EH (cell line): ENCODE measurements at regions not wholly inside any gene's neighbourhood (a gene's known extent, or its start where the extent isn't known, plus 50 kb on each side); places are given as distances from the start of the nearest gene placed in this dataset.

Experiments
- DNase-seq: peaks from one replicate; pipeline ENCODE4 v3.0.0-alpha.2; 2015; ENCODE audit warnings: low read depth

DNA sequence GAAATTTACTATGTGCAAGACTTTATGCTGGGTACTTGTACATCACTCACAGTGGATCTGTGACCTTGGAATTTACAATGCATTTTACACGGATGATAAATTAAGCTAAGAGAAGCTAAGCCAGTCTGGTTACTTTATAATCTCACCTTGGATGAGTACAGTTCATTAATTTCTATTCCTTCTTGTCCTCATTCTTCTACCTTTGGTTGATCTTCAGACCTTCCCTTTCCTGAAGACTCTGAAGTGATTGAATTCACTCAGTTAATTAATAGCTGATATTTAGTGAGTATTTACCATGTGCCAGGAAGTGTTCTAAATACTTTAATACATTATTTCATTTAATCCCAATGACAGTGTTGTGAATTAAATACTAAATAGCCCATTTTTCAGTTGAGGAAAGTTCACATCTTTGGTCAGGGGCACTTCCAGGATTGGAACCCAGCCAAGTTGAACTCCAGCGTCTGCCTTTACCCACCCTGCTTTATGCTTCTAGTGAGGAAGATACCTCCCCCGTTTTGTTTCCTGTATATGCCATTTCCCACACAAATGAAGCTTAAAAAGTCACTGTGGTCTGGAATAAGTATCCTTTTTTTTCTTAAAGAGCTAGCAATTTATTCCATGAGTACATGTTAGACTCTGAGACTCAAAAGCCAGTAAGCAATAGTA is 146.6 kb downstream of the TLR5 start:
- DNase-seq = no peak

DNA sequence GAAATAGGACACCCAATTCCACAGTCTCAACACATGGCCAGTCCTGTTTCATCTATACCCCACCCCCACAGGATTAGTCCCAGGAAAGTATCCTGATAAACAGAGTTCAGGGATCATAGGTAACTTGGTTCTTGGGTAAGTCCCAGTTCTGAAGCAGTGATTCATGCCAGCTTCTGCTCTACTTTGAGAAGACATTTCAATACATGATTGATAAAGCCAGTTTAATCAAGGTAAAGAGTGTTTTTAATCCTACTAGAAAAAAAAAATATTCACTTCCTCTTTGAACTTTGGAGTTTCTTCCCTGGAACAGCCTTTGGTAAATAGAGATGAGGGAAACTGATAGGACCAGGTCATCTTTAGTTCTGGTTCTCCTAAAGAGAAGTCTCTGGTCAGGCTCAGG is 142.4 kb downstream of the TLR5 start:
- no peak for DNase-seq

DNA sequence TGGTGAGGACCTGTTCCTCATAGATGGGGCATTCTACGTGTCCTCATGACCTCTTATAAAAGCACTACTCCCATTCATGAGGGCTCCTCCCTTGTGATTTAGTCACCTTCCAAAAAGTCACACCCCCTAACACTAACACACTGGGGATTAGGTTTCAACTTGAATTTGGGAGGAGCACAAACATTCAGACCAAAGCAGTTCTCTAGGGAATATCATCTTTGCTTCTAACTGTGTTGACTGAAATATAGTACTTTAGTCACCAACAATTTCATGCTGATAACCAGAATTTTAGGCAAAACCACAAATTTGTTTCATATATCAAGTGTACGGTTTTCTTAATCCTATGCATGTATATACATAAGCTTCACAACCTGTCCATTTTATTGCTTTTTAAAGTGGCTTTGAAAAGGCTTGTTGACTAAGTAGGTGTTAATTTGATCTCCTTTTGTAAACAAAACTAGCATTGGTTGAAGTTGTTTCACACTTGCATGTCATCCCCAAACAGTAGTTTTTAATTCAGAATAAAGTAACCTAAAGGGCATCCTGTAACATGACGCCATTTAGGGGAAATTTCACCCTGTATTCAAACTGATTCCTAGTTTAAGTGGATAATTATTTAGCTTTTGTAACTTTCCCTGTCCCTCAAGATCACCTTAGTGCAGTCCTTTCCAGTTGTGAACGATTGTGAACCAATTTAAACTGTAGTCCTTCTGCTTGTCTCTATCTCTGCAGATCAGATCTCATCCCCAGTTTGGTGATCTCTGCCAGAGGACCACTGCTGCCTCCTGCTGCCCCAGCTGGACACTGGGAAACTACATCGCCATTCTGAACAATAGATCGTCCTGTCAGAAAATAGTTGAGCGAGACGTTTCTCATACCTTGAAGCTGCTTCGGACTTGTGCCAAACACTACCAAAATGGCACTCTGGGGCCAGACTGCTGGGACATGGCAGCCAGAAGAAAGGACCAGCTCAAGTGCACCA is 141.1 kb downstream of the TLR5 start:
- no peak for DNase-seq

DNA sequence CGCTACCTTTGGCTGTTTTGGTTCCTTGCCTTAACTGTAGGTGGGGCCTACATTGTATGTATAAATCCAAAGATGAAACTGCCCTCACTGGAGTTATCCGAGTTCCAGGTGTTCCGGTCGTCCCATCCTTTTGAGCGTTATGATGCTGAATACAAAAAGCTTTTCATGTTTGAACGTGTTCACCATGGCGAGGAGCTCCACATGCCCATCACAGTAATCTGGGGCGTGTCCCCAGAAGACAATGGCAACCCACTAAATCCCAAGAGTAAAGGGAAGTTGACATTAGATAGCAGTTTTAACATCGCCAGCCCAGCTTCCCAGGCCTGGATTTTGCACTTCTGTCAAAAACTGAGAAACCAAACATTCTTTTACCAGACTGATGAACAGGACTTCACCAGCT is 139.5 kb downstream of the TLR5 start:
- DNase-seq = no peak

DNA sequence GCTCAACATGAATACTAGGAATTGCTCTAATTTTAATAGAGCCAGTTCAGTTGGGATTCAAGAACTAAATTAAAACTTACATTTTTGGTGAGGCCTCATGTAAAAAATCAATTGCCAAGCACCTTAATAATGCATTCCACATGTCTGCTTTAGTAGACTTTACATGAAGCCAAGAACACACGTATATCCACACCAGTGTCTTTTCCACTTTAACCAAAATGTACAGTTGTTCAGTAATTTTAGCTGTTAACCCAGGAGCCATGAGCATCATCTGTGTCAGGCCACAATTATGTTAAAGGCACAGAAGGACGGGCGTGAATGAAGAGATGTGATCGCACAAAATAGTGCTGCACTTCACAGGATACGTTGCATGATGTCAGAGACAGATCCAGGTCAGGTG is 136.7 kb downstream of the TLR5 start:
- no peak for DNase-seq

DNA sequence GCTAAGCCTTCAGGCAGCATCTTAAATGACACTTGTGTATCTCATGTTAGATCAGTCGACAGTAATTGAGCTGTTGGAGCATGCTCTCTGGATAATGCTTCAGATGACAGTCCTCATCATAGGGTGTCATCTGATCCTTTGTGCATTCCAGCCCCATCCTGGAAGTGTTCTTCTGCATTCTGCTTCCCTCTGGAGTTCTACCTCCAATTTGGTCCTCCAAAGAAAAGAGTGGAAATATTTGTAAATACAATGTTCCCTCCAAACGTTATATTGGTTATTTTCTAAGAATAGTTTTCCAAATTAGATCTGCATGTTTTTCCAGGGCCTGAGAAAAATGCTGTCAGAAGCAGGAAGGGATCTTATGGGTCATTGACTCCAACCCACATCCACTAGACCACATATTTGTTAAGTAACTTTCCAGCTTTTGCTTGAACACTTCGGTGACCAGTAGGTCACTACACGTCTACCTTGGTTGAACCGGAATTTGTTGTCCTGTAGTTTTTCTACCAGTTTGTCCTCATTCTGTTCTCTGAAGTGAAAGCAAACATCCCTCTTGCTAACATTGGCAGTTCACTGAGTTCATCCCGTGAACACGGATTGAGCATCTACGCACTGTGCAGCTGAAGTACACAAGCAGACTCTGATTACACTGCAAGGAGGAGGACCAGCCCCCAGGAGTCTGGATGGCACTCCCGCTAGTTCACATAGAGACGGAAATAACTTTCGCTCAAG is 136.0 kb downstream of the TLR5 start:
- DNase-seq = peak; percentile 22

DNA sequence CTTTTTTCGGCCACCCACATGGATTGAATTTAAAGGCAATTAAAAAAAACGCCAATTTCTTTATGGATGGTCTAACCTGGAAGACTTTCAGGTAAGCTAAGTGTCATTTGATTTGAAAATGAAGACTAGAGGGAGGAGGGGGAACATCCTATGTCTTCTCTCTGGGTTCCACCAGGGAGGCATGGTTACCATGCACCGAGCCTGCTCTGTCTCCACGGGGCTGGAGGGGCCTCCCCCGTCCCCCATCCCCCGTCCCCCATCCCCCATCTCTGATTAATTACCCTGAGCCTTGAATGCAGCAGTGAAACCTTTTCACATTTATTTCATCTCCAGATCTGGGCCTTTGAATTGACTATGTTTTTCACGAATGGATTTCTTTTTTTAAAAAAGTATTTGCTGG is 135.1 kb downstream of the TLR5 start:
- no peak for DNase-seq

DNA sequence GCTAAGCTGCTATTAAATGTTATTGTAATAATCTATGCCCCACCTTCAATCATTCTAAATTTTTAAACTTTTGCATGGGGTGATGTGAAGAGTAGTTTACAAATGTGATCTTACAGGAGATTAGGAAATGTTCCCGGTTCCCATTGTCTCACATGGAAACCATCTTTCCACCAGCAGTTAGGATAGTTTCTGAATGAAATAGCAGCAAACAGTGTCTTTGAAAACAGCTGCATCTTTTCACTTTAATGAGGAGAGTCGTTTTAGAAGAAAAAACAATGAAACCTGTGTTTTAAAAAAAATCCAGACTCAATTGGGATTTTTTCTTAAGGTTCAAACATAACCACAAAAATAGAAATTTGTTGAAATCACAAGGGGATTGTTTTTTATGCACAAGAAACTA is 134.2 kb downstream of the TLR5 start:
- DNase-seq = no peak

DNA sequence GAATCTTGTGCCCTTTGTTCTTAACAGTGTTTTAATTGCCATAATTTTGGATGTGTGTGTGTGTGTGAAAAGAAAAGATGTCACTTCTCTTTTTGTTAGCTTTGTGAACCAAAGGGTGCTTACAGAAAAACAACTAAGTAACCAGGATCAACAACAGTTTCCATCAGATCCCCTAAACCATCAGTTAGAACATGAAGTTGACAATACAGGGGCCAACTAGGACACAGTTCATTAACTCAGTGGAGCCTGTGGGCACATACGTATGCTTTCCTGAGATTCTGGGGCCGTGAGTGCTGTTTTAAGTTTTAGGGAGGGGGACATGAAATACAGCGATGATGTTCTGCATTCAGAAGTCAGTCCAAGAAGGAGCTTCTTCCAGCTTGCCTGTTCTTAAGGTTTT is 133.6 kb downstream of the TLR5 start:
- no peak for DNase-seq

DNA sequence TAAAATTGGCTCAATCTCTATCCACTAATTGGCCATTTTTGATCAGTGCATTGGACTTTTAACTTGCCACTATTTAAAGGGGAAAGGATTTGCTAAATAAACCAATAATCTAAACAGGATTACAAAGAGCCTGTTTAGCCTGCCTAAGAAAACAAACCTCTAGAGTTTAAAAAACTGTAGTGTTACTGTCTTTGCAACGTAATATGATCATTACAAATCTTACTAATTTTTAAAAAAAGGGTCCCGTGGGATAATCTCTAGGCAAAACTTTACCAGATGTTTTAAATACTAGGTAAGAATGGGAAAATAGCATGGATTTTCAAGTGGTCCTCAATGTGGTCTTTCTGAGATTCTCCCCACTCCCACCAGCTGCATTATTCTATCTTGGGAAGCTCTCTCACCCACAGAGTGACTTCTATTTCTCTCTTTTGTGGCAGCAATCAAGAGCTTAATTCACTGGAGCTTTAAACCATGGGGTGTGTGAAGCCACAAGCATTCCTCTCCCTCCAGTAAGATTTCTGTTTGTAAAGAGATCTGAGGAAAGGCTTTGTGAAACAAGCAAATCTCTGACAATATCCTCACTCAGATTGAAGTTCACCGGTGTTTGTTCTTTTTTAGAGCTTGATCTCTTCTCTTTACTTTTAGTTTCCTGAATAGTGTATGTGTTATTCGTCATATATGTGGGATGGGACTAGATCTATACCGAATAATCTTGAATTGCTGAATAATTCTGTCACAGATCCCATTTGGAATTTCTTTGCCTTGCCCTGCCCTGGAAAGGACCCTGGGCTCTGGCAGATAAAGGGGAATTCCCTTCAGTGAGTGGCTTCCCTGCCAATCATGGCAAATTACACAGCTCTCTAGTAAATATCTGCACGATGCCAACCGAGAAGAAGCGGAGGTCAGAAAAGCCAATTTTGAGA is 132.2 kb downstream of the TLR5 start:
- no peak for DNase-seq

DNA sequence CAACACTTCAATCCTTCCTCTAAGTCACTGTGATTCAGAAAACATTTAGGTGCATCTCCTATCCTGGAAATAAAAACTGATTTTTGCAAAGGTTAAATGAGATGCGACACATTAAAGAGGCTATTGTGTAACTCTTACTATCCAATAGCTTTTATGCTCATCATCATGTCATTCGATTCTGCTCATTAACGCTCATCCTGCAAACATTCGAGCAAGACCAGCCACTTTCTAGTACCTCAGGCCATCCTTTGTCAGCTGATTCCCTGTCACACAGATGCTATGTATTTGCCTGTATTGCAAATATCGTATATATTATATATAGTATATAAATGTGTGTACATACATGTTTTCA is 131.6 kb downstream of the TLR5 start:
- no peak for DNase-seq

DNA sequence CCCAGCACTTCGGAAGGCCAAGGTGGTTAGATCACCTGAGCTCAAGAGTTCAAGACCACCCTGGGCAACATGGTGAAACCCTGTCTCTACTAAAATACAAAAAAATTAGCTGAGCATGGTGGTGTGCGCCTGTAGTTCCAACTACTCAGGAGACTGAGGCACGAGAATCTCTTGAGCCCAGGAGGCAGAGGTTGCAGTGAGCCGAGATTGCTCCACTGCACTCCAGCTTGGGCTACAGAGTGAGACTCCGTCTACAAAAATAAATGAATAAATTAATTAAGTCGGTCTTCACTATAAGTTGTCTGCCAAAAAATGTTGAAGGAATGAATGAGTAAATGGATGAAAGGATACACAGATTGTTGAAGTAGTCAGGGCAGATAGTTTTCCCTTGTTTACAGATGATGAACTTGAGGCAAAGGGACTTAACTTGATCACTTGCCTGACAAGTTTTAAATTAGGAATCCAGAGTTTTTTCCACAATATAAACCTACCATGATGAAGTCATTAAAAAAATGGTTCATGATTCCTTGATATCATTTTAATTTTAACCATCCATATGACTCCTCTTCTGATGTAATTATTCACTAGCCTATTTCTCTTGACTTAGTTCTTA is 130.8 kb downstream of the TLR5 start:
- no peak for DNase-seq

DNA sequence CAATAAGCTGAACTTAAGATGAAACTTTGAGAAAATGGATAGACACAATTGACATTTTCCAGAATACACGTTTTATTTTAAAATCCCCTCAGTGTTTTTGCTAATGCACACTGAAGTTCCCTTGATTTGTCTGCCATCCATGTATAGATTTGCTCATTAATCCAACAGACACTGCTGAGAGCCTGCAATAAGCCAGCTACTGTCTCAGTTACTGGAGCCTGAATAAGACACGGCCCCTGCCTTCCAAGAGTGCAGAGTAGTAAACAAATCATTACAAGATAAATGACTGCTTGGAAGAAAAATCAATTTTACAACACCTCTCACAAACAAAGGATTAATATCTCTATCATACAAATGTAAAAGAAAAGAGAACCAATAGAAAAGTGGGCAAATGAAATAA is 130.1 kb downstream of the TLR5 start:
- no peak for DNase-seq

DNA sequence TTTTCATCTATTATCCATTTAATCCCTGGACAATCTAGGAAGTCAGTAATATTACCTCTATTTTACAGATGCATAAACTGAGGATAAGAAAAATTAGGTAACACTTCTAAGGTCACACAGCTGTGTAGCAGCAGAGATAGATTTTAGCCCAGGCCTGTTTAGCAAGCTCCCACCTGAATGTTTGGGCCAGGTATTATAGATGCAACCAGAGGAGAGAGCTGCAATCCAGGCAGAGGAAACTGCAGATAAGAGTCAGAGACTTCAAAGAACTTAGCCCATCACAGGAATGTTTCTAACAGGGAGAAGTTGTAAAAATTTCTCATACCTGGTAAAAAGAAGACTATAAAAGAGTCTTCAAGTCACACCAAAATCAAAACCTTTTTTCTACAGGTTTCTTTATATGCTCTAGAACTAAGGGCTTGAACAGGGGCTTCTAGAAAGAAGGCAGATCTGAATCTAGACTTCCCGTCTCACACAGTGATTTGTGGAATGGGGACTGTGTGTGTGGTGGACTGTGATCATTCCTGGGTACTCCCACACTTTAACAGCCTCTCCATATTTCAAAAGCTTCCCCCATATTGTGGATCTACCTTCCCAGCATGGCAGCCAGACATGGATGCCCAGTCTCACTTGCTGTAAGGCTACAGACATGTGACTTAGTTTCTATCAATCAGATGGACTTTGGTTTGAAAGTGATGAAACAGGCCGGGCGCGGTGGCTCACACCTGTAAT is 128.7 kb downstream of the TLR5 start:
- DNase-seq = no peak

DNA sequence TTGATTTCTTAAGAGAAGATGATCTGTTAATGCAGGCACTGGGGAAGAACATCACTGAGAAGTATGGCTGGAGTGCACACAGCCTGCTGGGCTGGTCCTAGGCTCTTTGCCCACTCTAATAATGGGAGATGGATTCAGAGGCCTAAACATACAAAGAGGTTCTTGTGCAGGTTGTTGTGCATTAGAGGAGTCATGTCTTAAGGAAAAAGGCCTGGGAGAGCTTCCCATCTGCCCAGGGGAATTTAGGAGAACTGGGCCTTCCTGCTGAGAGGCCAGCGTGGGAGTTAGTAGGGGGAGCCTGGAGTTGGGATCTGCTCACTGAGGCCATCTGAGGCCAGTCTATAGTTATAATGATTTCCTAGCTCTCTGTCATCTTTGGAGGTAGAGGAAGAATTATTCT is 126.7 kb downstream of the TLR5 start:
- no peak for DNase-seq

DNA sequence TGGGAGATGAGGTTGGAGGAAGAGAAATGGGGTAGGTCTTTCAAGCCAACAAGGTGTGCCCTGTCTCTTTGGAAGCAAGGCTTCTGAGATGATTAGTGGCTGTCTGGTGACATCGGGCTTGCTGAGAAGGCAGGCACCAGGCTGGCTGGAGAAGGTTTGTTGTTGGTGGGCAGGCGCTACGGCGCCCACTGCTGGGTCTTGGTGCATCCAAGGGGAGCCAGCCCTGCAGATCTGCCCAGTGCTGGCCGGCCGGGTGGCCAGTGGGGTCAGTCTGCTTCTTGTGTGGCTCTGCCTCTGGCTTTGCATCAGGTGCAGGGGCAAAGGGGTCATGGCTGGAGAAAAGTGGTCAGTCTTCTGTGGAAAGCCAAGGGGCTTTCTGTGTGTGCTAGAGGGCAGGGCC is 126.2 kb downstream of the TLR5 start:
- no peak for DNase-seq

DNA sequence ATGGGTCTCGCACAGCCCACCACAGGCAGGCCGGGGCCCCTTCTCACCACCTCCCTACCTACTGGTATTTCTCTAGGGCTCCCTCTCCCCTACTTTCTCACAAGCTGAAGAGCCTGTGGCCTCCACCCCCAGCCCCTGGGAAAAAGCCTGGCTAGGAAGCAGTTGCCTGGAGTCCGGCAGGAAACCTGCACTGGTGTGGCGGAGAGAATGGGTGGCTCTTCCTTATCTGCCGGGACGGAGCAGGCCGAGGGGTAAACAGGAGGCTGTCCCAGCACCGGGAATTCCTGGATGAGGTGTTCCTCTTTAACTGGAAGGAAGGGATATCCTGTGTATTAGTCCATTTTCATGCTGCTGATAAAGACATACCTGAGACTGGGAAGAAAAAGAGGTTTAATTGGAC is 125.8 kb downstream of the TLR5 start:
- DNase-seq = no peak

DNA sequence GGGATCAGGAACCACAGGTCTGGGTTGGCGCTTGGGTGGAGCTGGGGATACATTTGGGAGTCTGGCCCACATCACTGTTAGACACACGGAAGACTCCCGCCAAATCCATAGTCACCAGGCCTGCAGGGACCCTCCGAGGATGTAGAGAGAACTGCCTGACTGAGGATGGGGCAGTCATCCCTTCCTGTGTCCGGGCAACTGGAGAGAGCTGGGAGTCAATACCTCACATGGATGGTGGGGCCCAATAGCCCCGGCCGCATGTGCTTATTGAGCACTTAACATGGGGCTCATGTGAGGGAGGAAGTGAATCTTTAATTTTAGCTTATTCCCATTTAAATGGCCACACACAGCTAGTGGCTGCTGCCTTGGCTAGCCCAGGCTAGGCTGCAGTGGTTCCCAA is 124.5 kb downstream of the TLR5 start:
- DNase-seq = no peak

DNA sequence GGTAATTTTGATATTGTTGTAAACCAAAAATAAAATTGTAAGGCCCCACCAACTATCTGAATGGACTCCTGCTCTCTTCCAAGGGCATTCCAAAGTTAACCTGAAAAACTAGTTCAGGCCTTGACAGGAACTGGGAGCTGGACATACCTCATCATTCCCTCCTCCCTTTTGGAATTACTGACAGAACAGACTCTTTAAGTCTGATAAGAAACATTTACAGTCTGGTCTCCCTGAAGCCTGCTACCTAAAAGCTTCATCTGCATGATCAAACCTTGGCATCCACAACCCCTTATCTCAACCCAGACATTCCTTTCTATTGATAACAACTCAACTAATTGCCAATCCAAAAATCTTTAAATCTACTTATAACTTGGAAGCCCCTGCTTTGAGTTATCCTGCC is 123.8 kb downstream of the TLR5 start:
- no peak for DNase-seq

DNA sequence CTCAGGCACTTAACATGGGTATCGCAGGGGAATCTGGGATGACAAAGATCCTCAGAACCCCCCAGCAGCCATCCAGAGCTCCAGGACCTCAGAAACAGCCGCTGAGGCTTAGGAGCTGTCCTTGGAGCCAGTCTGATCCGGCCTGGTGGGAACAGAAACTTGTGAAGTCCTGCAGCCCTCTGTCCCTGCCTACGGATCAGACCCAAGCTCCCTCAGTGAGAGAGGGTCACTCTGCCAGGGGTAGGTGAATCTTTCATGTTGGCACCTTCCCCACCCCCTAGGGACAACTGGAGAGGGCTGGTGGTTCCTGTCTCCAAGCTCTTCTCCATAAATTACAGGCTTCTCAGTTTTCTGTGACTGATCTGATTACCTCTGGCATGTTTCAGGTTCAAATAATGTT is 122.3 kb downstream of the TLR5 start:
- DNase-seq = no peak
